ENCODE measurements at regions not wholly inside any gene's neighbourhood (a gene's known extent, or its start where the extent isn't known, plus 50 kb on each side); places are given as distances from the start of the nearest gene placed in this dataset.
"Not testable (repeated sequence)": the region's sequence is repeated elsewhere in the genome, so short reads cannot be mapped to it uniquely, and the experiment has no call there.

GRCh38 chr2:83280391-83280790 lies 1178.7 kb downstream of the SUCLG1 start:
- no peak for DNase-seq (ENCODE audit: low read depth)
- H3K4me3 ChIP-seq (ENCODE audit: low read depth, low read length) = no peak overlapping the region
- TF ChIP-seq CTCF (IDR thresholded peaks at IDR 0.05; ENCODE audit: insufficient read depth, low read length) = no peak

GRCh38 chr2:83273322-83273721 lies 1185.8 kb downstream of the SUCLG1 start:
- TF ChIP-seq CTCF (IDR thresholded peaks at IDR 0.05; ENCODE audit: insufficient read depth, low read length) = no peak
- H3K4me3 ChIP-seq (ENCODE audit: low read depth, low read length) = no peak overlapping the region
- no peak for DNase-seq (ENCODE audit: low read depth)

- no peak for TF ChIP-seq CTCF (IDR thresholded peaks at IDR 0.05; ENCODE audit: insufficient read depth, low read length)
- H3K4me3 ChIP-seq (ENCODE audit: low read depth, low read length) = no peak overlapping the region
- no peak for DNase-seq (ENCODE audit: low read depth)
These were observed 1197.4 kb downstream of the SUCLG1 start for GRCh38 chr2:83261591-83262136.

GRCh38 chr2:83253848-83254247 lies 1205.2 kb downstream of the SUCLG1 start:
- TF ChIP-seq CTCF (IDR thresholded peaks at IDR 0.05; ENCODE audit: insufficient read depth, low read length) = no peak
- DNase-seq (ENCODE audit: low read depth) = no peak

GRCh38 chr2:83251321-83251872 lies 1207.7 kb downstream of the SUCLG1 start:
- no peak overlapping the region for H3K4me3 ChIP-seq (ENCODE audit: low read depth, low read length)
- TF ChIP-seq CTCF (IDR thresholded peaks at IDR 0.05; ENCODE audit: insufficient read depth, low read length) = no peak
- DNase-seq (ENCODE audit: low read depth) = no peak

More at GRCh38 chr2:83253848-83254247, 1205.2 kb downstream of the SUCLG1 start:
- H3K4me3 ChIP-seq (ENCODE audit: low read depth, low read length) = no peak overlapping the region

- not testable (repeated sequence) for DNase-seq (ENCODE audit: low read depth); H3K4me3 ChIP-seq (ENCODE audit: low read depth, low read length)
These were observed 1213.1 kb downstream of the SUCLG1 start for GRCh38 chr2:83245806-83246537.

GRCh38 chr2:83240611-83241010 lies 1218.5 kb downstream of the SUCLG1 start:
- H3K4me3 ChIP-seq (ENCODE audit: low read depth, low read length) = no peak overlapping the region
- no peak for TF ChIP-seq CTCF (IDR thresholded peaks at IDR 0.05; ENCODE audit: insufficient read depth, low read length)
- no peak for DNase-seq (ENCODE audit: low read depth)

Data from fibroblast of the aortic adventitia (primary cell).